DMS79 treated with DMSO at 0.1 percent for 48 hours (cell line): ENCODE measurements at regions not wholly inside any gene's neighbourhood (a gene's known extent, or its start where the extent isn't known, plus 50 kb on each side); places are given as distances from the start of the nearest gene placed in this dataset.
"Not testable (repeated sequence)": the region's sequence is repeated elsewhere in the genome, so short reads cannot be mapped to it uniquely, and the experiment has no call there.

Experiments used
- DNase-seq: peaks from one replicate; lab custom pipeline; 2025; lab: John Stamatoyannopoulos, UW

DNA sequence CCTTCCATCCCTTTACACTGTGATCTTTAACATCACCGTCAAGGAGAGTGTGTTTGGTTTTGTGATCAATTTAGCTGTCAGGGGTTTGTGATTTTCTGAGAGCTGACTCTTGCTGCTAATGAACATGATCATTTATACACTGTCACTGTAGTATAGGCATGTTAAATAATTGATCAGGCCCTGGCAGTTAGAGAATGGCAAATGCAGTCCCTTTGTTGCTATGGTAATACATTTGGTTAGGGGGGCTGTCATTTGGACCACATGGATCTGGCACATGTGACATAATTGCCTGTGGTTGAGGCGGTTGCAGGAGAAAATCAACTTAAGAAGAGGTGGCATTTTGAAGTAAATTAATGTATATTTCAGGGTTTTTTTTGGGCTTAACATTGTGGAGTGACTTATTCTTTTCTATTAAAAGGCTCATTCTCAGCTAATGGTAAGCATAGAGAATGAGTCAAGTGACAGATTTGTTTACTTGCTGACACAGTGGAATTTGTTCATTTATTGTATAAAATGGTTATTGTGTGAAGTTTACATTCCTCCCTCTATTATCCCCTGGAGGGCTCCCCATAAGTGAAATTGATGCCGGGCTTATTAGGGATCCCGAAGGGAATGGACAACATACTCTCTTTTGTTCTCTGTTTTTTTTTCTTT lies 114.0 kb downstream of the FHIP1A start:
- DNase-seq = no peak

DNA sequence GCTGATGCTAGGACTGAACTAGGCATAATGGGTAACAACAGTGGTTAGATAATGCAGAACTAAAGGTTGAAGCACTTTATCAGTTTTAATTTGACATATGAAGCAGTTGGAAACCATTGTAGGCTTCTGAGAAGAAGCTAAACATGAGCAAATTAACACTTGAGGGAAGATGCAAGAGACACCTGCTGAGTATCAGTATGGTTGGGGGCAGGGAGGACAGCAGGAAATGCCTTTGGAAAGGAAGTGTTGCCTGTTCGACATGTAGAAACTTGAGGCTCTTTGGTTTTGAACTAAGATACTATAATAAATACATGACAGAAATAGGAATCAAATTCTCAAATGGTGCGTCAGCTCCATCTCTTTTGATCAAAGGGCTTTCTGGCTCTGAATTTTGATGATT lies 115.6 kb downstream of the FHIP1A start:
- DNase-seq = no peak

DNA sequence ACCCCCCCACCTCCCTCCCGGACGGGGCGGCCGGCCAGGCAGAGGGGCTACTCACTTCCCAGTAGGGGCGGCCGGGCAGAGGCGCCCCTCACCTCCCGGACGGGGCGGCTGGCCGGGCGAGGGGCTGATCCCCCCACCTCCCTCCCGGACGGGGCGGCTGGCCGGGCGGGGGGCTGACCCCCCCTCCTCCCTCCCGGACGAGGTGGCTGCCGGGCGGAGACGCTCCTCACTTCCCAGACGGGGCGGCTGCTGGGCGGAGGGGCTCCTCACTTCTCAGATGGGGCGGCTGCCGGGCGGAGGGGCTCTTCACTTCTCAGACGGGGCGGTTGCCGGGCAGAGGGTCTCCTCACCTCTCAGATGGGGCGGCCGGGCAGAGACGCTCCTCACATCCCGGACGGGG lies 117.5 kb downstream of the FHIP1A start:
- not testable (repeated sequence) for DNase-seq

DNA sequence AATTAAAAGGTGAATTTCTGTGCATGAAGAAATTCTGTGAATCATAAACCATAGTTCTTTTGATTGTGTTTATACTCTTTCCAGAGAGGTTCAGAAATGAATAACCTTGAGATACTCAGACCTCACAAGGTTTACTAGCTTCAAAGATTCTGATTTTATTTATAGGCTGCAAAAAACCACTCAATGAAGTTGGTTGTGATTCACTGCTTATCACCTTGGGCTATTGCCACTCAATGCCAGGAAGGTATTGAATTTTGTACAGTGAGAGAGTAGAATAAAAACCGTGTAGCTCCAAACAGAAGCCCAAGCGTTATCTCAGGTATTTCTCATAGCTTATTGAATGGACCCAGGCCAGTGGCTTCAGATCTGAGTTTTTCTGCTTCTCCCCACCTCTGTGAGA lies 118.7 kb downstream of the FHIP1A start:
- DNase-seq = no peak

DNA sequence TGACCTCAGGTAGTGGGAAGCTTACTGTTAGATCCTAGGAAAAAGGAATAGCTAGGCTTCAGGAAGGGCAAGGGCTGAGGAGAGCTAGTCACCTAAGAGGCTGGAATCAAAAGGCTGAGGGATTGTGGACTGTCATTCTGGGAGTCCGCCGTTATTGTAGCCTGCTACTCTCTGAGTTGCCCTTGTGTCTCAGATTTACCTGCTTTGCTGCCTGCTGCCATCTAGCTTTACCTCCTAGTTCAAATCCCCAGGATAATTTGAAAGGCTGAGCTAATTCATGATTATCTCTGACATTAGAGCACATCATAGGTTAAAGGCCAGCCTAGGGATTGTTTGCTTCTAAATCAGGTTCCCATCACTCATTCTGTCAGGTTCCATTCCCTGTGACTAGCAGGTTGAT lies 120.2 kb downstream of the FHIP1A start:
- no peak for DNase-seq

DNA sequence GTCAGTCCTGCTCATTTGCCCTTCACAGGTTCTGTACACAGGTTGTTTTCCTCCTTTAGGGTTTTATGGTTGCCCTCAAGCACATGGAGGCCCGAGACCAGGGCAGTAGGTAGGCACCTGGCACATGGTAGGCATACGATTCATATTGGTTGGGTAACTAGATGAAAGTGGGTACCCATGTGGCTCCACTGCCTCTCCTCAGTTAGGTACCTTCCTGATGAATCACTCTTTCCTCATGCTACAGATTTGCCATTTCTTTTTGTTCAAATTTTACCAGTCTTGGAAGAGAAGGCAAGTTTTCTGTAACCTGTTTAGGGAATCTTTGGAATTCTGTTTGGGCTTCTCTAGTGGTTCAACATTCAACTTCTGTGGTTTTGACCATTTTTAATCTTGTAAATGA lies 121.3 kb downstream of the FHIP1A start:
- DNase-seq = no peak

DNA sequence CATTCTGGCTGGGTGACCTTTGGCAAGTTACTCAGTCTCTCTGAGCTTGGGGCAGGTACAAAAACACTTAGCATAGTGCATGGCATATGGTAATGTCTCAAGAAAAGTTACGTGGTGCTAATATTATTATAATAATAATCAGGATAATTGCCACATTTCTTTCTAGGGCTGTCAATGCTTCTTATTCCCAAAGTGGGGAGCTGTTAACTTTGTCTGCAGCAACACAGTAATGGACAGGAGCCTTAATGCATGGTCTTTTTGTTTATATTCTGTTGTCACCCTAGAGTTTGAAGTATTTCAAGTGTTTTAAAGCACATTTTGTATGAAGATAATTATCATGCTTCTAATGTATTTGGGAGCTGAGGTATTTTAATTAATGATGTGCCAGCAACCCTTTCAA lies 121.8 kb downstream of the FHIP1A start:
- no peak for DNase-seq

DNA sequence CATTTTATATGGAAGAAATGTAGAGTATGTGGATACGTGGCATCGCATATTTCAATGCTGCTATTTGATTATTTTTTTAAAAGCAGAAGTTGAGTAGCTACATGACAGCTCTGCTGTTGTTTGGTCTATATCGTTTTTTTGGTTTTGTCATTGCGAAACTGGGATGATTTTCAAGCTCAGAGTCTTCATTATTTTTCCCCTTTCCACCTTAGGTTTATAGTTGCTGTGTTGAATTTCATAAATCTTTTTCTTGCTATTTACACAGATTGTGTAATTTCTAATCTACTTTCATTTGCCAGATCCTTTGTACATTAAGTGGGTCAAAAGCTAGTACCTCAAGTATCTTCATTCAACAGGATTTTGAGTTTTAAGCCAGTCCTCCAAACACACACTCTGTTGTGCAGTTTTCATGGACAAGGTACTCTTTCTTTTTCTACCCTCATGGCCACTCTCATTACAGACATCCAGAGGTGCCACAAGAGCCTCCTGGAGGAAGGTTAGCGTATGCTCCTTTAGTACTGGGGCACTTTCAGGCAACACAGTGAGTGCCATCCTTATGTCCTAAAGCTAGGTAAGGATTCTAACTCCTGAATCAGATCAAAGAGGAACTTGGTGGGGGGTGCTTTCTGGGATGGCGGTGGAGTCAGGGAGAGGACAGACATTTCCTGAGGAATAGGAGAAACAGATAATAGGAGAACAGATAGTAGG lies 123.2 kb downstream of the FHIP1A start:
- no peak for DNase-seq

DNA sequence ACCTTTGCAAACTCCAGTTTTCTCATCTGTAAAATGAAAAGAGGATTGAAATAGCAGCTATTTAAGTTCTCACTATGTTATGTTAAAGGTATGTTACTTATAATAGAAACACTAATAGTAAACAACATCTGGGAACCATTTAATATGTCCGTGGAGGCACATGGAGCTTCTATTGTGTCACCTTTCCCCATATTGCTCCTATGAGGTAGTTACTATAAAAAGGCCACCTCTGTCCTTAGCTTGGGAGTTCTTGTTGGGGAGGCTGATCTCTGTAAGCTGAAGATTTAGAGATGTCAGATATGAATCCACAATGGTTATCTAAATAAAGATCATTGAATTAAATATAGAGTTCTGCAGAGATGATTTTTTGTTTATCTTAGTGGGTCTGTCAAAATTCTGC lies 125.2 kb downstream of the FHIP1A start:
- no peak for DNase-seq

DNA sequence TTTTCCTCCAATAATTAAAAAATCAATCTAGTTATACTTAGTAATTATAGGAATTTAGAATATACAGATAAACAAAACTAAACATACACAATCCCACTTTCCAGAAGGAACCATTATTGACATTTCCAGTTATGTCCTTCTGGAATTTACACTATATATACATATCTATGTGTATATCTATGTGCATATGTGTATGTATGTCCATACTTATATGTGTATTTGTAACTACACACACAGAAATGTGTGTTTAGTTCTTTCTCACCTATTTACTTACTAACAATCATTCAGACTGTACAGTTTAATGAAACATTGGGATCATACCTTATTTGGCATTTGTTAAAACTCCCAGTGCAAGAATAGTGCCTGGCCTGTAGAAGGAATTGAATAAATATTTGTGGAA lies 126.4 kb downstream of the FHIP1A start:
- no peak for DNase-seq

DNA sequence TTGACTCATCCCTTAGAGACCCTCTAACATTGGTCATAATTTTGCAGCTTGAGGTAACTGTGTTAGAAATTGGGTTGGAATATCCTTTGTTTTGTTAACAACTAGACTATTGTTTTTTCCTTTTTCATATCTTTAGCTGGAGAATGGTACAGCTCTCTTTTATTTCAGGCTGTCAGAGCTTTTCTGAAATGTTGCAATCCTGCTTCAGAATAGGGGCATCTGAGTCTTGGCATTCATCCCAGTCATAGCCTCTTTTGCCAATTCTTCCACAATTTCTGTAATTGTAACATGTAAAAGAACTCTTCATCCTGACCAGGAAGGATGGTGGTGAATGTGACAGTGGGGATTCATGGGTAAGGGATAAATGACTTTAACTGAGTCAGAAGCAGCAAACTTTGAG lies 128.7 kb downstream of the FHIP1A start:
- DNase-seq = no peak

DNA sequence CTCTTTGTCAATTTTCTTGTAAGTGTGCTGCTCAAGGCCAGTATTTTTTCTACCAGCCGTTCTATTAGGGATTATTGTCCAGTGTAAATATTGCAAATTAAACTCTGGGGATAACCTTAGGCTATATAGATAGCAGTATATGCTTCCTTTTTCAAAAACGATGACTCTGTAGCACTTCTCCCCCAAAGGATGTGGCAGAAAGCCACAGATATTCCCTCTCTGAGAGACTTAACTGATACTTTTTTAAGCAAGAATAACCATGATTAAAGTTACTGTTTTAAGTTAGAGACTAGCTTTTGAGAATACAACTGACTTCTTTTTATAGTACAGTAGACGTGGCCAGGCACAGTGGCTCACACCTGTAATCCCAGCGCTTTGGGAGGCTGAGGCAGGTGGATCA lies 130.0 kb downstream of the FHIP1A start:
- no peak for DNase-seq

DNA sequence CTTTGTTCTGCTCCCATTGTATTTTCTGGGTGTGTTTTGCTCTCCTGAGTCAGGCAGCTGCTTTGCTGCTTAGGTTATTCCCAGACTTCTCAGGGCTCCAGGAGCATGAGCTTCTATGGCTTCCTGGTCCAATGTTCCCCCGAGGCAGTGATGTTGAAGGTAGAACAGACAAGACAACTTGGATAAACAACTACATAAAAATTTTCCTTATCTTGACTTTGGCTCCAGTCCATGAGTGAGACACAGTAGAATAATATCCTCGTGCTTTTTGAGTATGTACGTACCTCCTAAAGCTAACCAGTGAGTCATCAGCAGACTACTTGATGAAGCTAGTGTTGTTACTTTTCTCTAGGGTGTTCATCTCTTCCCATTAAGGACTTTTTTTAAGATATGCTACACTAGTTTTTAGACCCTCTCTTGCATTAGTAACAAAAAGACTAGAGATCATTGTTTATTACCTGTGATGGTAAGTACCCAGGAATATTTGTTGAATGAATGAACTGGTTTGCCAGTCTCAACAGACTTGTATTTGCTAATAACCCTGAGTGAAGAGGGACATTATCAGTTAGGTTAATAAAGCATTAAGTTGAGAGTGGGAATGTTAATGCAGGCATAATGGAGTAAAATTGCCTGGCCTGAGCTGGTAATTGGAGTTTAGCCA lies 131.9 kb downstream of the FHIP1A start:
- DNase-seq = peak; percentile 26

DNA sequence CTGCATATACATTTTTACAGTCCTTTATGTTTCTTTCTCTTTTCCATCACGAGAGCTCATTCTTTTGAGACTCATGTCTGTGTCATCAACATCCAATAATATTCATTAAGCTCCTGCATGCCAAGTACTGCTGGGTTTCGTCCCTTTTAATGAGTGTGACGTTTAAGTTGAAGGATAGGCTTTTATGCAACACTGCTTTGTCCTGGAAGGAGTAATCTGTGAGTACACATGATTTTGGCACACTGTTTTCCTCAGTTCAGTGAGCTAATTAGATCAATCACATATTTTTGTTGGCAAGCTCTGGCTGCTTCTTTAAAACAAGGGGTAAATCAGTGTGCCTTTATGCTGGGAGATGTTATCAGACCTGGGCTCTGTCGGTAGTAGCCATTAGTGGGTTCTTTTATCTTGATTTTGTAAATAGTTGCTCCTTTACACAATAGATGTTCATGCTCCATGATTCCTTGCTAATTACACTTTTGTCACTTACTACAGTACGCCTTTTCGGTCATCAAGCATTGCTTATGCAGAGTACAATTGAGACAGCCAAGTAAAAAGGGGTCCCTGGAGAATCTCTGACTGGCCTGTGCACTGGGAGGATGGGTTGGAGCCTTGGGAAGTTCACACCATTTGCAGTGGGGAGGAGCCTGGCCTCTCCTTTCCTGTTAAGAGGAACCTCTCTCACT lies 132.6 kb downstream of the FHIP1A start:
- peak; percentile 27 for DNase-seq

DNA sequence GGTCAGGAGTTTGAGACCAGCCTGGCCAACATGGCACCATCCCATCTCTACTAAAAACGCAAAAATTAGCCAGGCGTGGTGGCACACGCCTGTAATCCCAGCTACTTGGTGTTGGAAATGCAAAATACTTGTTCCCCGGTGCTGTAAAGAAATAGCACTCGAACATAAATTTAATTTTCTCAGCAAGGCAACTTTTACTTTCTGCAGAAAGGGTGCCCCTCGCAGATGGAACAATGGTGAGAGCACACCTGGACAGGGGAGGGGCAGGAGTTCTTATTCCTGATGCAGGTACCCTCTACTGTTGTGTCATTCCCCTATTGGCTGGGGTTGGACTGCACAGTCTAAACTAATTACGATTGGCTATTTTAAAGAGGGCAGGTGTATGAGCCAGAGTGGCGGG lies 139.7 kb downstream of the FHIP1A start:
- DNase-seq = no peak

DNA sequence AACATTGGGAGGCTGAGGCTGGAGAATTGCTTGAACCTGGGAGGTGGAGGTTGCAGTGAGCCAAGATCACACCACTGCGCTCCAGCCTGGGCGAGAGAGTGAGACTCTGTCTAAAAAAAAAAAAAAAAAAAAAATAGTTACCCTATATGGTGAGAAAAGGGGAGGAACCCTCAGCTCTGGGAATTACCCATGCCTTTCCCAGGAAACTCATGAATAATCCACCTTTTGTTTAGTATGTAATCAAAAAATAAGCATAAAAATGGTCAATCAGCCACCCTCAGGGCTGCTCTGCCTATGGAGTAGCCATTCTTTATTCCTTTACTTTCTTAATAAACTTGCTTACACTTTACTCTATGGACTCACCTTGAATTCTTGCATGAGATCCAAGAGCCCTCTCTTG lies 140.4 kb downstream of the FHIP1A start:
- DNase-seq = not testable (repeated sequence)

DNA sequence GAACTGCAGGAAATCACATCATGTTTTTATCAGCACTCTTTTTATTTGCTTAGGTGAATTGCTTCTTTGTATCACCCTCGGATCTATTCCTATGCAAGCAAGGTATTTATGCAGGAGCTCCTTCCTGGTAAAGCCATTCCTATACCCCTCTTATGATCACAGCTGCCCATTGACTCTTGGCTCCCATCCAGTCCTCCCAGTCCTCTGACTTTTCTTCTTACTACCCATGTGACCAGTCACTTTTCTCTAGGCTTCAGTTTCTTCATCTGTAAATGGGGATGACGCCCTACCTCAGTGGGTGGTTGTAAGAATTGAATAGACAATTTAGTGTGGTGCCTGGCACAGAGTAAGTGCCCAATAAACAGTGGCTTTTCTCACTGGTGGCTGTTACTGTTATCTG lies 144.9 kb downstream of the FHIP1A start:
- no peak for DNase-seq

DNA sequence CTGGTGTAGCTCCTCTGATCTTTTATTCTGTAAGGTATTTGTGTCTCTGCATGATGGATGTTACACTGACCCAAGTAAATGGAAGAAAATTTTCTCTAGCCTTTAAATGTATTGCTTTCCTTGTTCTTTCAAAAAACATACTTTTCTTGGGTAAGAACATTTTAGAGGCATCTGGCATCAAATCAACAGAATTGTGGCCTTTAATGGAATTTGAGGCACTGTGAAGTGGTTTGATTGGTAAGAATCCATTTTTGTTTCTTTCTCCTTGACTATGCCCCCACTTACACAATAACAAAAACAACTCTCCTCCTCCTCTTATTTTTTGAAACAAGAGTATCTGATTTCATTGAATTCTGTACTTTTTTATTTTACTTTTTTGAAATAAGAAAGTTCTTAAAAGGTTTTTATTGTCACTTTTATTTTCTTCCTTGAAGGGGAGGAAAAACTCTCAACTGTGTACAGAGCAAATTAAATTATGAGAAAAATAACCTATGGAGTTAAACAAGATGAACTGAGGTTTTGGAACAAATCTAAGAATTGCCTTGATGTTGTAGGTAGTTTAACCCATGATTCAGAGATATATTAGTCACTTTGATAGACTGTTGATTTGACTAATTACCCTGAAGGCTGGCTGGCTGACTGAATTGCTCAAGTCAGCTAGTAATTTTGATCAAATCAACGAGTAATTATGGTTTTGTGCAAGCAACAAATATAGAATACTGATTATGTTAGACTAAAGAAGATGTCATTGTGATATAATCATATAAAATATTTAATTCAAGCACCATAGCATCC lies 146.4 kb downstream of the FHIP1A start:
- DNase-seq = no peak

DNA sequence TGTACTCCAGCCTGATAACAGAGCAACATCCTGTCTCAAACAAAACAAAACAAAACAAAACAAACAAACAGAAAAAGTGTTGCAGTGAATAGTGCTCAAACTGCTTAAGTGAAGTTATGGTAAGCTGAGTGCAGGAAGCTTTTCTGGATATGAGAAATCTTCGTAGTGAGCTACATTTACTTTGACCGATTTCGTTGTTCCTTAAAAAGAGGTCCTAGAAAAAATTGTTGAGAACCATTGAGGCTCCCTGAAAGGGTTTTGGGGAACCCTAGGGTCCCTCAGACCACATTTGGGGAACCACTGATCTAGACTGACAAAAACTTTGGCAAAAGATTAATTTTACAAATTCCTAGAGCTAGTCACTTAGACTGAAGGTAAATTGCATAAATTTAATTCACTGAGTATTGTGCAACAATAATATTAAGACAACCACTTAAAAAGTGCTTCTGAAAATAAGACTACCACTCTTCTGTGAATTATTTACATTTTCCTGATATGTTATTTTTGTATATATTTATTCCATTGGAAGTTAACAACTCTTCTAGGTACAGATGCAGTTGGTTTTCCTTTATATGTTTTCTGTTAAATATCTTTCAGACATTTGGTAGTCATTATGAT lies 149.6 kb downstream of the FHIP1A start:
- no peak for DNase-seq

DNA sequence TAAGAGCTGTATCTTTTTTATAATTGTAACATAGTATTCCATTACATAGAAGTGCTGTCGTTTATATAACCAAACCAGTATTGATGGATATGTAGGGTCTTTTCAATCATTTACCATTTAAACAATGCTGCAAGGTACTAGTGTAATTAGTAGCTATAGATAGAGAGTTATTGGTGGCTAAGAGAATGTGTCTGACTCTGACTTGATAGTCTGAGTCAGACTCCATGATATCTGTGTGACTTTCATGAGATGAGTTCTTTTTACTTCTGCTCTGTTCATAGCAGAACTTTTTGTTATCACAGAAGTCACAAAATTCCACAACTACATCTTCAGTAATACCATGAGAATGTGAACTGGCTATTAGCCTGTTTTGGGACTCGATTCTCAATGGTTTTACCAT lies 150.6 kb downstream of the FHIP1A start:
- DNase-seq = no peak

DNA sequence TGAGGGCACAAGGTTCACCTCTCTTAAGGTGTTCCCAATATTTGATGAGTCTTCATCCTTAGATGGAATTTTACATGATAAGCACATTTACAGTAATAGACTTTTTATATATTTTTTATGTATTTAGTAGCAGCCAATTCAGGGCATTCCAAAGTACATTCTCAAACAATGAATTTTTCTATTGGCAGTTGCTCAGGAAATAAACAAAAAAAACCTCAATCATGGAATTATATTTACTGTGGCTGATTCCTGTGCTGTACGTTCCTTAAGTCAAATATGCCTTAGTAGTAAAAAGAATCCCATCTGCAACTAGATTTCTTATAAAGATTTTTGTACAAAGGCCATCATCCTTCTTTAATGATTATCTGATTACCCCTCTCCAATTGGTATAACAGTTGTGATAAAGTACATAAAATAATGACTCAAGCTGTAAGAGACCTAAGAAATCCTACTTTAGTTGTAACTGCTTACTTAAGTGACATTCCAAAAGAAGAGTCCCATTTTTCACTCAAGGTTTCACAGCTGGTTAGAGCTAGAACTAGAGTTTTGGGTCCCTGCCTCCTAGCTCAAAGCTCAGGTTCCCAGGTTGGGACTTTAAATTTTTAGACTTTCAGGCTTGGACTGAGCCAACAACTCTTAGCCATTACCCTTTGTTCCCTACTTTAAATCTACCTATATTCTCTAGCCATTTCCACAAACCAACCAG lies 152.7 kb downstream of the FHIP1A start:
- no peak for DNase-seq
